ENCODE measurements at regions not wholly inside any gene's neighbourhood (a gene's known extent, or its start where the extent isn't known, plus 50 kb on each side); places are given as distances from the start of the nearest gene placed in this dataset.

DNA sequence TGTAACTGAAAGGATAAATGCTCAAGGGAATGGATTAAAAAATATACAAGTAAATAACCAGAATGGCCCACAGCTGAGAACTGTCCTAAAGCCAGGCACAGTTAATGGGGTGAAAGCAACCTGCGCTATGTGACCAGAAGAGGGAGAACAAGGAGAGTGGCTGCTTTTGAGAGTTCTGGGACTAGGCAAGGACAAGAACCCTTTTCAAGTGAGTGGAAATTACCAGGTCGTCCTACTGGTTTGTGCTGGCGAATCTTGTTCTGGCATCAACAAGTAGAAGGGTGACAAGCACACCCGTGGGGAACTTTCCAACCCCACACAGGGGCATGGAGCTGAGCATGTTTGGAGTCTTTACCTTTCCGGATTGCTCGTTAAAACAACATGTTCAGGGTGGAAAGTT is 82.8 kb downstream of the TMEM17 start:
- Histone ChIP-seq H3K23ac (ENCODE audit: low read length) (no peak overlapping the region), H2AK5ac (ENCODE audit: low read length) (no peak overlapping the region), H4K8ac (ENCODE audit: low read depth, low read length) (no peak overlapping the region), H3K56ac (ENCODE audit: low read length) (no peak overlapping the region), H3K18ac (ENCODE audit: low read length) (no peak overlapping the region), H3K27me3 (ENCODE audit: insufficient read depth, low read length, poor library complexity) (no peaks in the 10 kb centered on the region), H2BK5ac (ENCODE audit: low read length) (no peak overlapping the region), H3K4me2 (ENCODE audit: low read length) (no peak overlapping the region), H3K79me1 (ENCODE audit: low read length) (no peaks in the 10 kb centered on the region), H2BK15ac (replicated peaks; ENCODE audit: low read depth) (no peak overlapping the region), H3K4me1 (ENCODE audit: control insufficient read depth, low read depth, low read length) (no peaks in the 10 kb centered on the region), H2BK120ac (ENCODE audit: low read depth, low read length) (no peak overlapping the region), H3K4ac (ENCODE audit: low read depth, low read length) (no peak overlapping the region), H3K79me2 (ENCODE audit: control insufficient read depth, insufficient read depth, low read length) (no peaks in the 10 kb centered on the region), H3K36me3 (ENCODE audit: control insufficient read depth, insufficient read depth, low read length) (no peaks in the 10 kb centered on the region), H4K5ac (ENCODE audit: low read length) (no peak overlapping the region), H3K4me3 (ENCODE audit: low read length) (no peak overlapping the region), H3K27ac (ENCODE audit: low read depth, low read length) (no peak overlapping the region), H3K9ac (ENCODE audit: low read length) (no peak overlapping the region)
- DNase-seq = peak; percentile 69
- no CpG with 5 or more reads among the region's 6 CpGs for WGBS (ENCODE audit: extremely low coverage, insufficient coverage, low lambda C conversion rate)

DNA sequence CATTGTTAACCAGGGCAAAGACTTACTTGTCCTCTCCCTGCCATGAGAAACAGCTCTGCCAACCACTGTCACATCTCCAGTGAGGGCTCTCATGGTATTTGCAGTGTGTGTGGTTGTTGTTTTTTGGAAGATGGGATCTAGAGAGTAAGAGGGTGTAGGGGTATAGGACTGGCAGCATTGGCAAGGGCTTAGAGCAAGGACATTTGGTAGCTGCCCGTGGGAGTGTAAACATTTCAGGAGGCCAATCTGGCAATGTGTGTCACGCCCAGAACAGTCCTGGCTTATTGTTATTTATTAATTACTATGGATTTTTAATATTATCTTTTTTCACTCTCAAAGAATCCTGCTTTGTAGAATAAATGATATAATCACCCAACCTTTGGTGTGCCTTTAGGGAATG is 90.5 kb downstream of the TMEM17 start:
- WGBS (ENCODE audit: extremely low coverage, insufficient coverage, low lambda C conversion rate) = no CpG with 5 or more reads among the region's 2 CpGs
- Histone ChIP-seq H4K8ac (ENCODE audit: low read depth, low read length) (no peak overlapping the region), H3K4me3 (ENCODE audit: low read length) (no peak overlapping the region), H2BK15ac (replicated peaks; ENCODE audit: low read depth) (no peak overlapping the region), H2BK120ac (ENCODE audit: low read depth, low read length) (no peak overlapping the region), H4K5ac (ENCODE audit: low read length) (no peak overlapping the region), H3K4ac (ENCODE audit: low read depth, low read length) (no peak overlapping the region), H3K27ac (ENCODE audit: low read depth, low read length) (no peak overlapping the region), H3K79me1 (ENCODE audit: low read length) (no peaks in the 10 kb centered on the region), H3K79me2 (ENCODE audit: control insufficient read depth, insufficient read depth, low read length) (no peaks in the 10 kb centered on the region), H3K18ac (ENCODE audit: low read length) (no peak overlapping the region), H2AK5ac (ENCODE audit: low read length) (no peak overlapping the region), H3K56ac (ENCODE audit: low read length) (no peak overlapping the region), H3K4me2 (ENCODE audit: low read length) (no peak overlapping the region), H3K27me3 (ENCODE audit: insufficient read depth, low read length, poor library complexity) (no peaks in the 10 kb centered on the region), H3K9ac (ENCODE audit: low read length) (no peak overlapping the region), H3K23ac (ENCODE audit: low read length) (no peak overlapping the region), H3K4me1 (ENCODE audit: control insufficient read depth, low read depth, low read length) (peaks cover 4% of the 10 kb centered on the region), H2BK5ac (ENCODE audit: low read length) (no peak overlapping the region), H3K36me3 (ENCODE audit: control insufficient read depth, insufficient read depth, low read length) (no peaks in the 10 kb centered on the region)
- DNase-seq = no peak

- no peak overlapping the region for H3K4me3 ChIP-seq (ENCODE audit: low read length)
- no peak overlapping the region for H2BK120ac ChIP-seq (ENCODE audit: low read depth, low read length)
- H3K79me1 ChIP-seq (ENCODE audit: low read length) = no peaks in the 10 kb centered on the region
- H3K27me3 ChIP-seq (ENCODE audit: insufficient read depth, low read length, poor library complexity) = no peaks in the 10 kb centered on the region
- H3K27ac ChIP-seq (ENCODE audit: low read depth, low read length) = no peak overlapping the region
- H2BK15ac ChIP-seq (replicated peaks; ENCODE audit: low read depth) = peak overlapping the region; percentile 79
- no peak overlapping the region for H2BK5ac ChIP-seq (ENCODE audit: low read length)
- no peaks in the 10 kb centered on the region for H3K79me2 ChIP-seq (ENCODE audit: control insufficient read depth, insufficient read depth, low read length)
- no peak for DNase-seq
- no peak overlapping the region for H3K4ac ChIP-seq (ENCODE audit: low read depth, low read length)
- no peak overlapping the region for H3K4me2 ChIP-seq (ENCODE audit: low read length)
- no peak overlapping the region for H3K18ac ChIP-seq (ENCODE audit: low read length)
- H3K23ac ChIP-seq (ENCODE audit: low read length) = no peak overlapping the region
- H2AK5ac ChIP-seq (ENCODE audit: low read length) = no peak overlapping the region
- WGBS (ENCODE audit: extremely low coverage, insufficient coverage, low lambda C conversion rate) = no CpG with 5 or more reads among the region's 4 CpGs
- no peak overlapping the region for H3K9ac ChIP-seq (ENCODE audit: low read length)
- H4K5ac ChIP-seq (ENCODE audit: low read length) = no peak overlapping the region
- H3K4me1 ChIP-seq (ENCODE audit: control insufficient read depth, low read depth, low read length) = peaks cover 4% of the 10 kb centered on the region
- H4K8ac ChIP-seq (ENCODE audit: low read depth, low read length) = no peak overlapping the region
- peak overlapping the region; percentile 25 for H3K56ac ChIP-seq (ENCODE audit: low read length)
- no peaks in the 10 kb centered on the region for H3K36me3 ChIP-seq (ENCODE audit: control insufficient read depth, insufficient read depth, low read length)
Observed at GRCh38 chr2:62415019-62415431, 91.0 kb downstream of the TMEM17 start.

DNA sequence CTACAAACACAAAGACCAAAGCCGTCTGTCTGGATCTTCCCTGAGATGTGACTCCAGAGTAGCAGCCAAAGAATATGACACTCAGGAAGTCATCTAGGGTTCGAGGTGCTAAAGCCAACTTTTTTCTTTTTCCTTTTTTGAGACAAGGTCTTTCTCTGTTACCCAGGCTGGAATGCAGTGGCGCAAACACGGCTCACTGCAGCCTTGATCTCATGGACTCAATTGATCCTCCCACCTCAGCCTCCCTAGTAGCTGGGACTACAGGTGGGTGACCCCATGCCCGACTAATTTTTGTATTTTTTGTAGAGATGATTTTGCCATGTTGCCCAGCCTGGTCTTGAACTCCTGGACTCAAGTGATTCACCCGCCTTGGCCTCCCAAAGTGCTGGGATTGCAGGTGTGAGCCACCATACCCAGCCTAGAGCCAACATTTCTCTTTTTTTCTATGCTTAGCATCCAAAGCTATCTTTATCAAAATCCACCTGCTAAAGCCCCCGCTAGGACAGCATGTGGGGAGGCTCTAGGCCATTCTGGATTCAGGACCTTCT is 92.8 kb downstream of the TMEM17 start:
- Histone ChIP-seq H2BK120ac (ENCODE audit: low read depth, low read length) (no peak overlapping the region), H3K36me3 (ENCODE audit: control insufficient read depth, insufficient read depth, low read length) (no peaks in the 10 kb centered on the region), H3K4me3 (ENCODE audit: low read length) (no peak overlapping the region), H2AK5ac (ENCODE audit: low read length) (no peak overlapping the region), H4K5ac (ENCODE audit: low read length) (no peak overlapping the region), H2BK15ac (replicated peaks; ENCODE audit: low read depth) (no peak overlapping the region), H3K4me2 (ENCODE audit: low read length) (no peak overlapping the region), H3K4me1 (ENCODE audit: control insufficient read depth, low read depth, low read length) (peaks cover 4% of the 10 kb centered on the region), H3K9ac (ENCODE audit: low read length) (no peak overlapping the region), H3K79me2 (ENCODE audit: control insufficient read depth, insufficient read depth, low read length) (no peaks in the 10 kb centered on the region), H4K8ac (ENCODE audit: low read depth, low read length) (no peak overlapping the region), H3K27me3 (ENCODE audit: insufficient read depth, low read length, poor library complexity) (no peaks in the 10 kb centered on the region), H3K56ac (ENCODE audit: low read length) (no peak overlapping the region), H3K18ac (ENCODE audit: low read length) (no peak overlapping the region), H2BK5ac (ENCODE audit: low read length) (no peak overlapping the region), H3K79me1 (ENCODE audit: low read length) (no peaks in the 10 kb centered on the region), H3K4ac (ENCODE audit: low read depth, low read length) (no peak overlapping the region), H3K27ac (ENCODE audit: low read depth, low read length) (no peak overlapping the region), H3K23ac (ENCODE audit: low read length) (no peak overlapping the region)
- no CpG with 5 or more reads among the region's 7 CpGs for WGBS (ENCODE audit: extremely low coverage, insufficient coverage, low lambda C conversion rate)
- DNase-seq = no peak

DNA sequence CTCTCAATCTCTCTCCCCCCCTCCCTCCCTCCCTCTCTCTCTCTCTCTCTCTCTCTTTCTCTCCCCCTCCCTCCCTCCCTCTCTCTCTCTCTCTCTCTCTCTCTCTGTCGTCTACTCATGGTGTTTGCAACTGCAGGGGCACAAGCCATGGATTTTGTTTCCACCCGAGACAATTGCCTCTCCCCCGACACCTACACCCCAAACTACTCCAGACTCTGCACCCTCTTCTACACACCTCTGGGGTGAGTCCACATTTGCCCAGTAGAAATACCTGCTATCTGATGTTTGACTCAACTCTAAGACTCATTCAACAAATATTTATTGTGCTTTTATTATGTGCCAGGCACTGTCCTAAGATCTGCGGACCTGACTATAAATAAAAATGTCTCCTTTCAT is 93.7 kb downstream of the TMEM17 start:
- no peak overlapping the region for H3K18ac ChIP-seq (ENCODE audit: low read length)
- H3K4me2 ChIP-seq (ENCODE audit: low read length) = no peak overlapping the region
- no peak overlapping the region for H3K23ac ChIP-seq (ENCODE audit: low read length)
- H4K8ac ChIP-seq (ENCODE audit: low read depth, low read length) = no peak overlapping the region
- no peak overlapping the region for H2BK15ac ChIP-seq (replicated peaks; ENCODE audit: low read depth)
- no peaks in the 10 kb centered on the region for H3K27me3 ChIP-seq (ENCODE audit: insufficient read depth, low read length, poor library complexity)
- peaks cover 4% of the 10 kb centered on the region for H3K4me1 ChIP-seq (ENCODE audit: control insufficient read depth, low read depth, low read length)
- H3K9ac ChIP-seq (ENCODE audit: low read length) = no peak overlapping the region
- no peak overlapping the region for H2BK5ac ChIP-seq (ENCODE audit: low read length)
- H2AK5ac ChIP-seq (ENCODE audit: low read length) = no peak overlapping the region
- no peak overlapping the region for H4K5ac ChIP-seq (ENCODE audit: low read length)
- no peak overlapping the region for H3K4me3 ChIP-seq (ENCODE audit: low read length)
- H3K56ac ChIP-seq (ENCODE audit: low read length) = no peak overlapping the region
- no peaks in the 10 kb centered on the region for H3K36me3 ChIP-seq (ENCODE audit: control insufficient read depth, insufficient read depth, low read length)
- no peak overlapping the region for H3K27ac ChIP-seq (ENCODE audit: low read depth, low read length)
- no peak overlapping the region for H2BK120ac ChIP-seq (ENCODE audit: low read depth, low read length)
- DNase-seq = no peak
- H3K79me1 ChIP-seq (ENCODE audit: low read length) = no peaks in the 10 kb centered on the region
- WGBS (ENCODE audit: extremely low coverage, insufficient coverage, low lambda C conversion rate) = no CpG with 5 or more reads among the region's 4 CpGs
- no peaks in the 10 kb centered on the region for H3K79me2 ChIP-seq (ENCODE audit: control insufficient read depth, insufficient read depth, low read length)
- no peak overlapping the region for H3K4ac ChIP-seq (ENCODE audit: low read depth, low read length)

DNA sequence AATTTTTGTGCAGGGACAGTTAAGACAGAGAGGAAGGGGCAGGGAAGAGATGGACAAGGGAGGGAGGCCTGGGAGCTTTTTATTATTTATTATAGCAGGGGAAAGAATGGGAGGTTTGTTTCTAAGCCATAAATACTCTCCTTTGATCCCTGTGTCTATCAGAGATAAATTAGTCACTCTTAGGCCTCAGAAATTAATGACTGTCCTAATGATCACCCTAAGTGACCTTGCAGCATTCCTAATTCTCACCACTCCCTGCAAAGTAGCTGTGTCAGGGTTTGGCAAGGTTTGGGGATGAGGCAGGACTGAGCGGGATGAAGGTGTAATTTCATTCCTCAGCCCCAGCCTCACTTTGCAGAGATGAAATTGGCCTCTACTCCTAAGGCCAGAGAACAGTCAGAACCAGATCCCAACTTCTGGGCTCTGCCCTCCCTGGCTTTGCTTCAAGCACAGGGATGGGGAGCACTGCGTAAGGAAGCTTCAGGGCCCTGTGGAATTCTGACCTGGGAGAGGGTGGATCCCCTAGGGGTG is 95.0 kb downstream of the TMEM17 start:
- Histone ChIP-seq H3K18ac (ENCODE audit: low read length) (peak overlapping the region; percentile 69), H2BK15ac (replicated peaks; ENCODE audit: low read depth) (no peak overlapping the region), H2AK5ac (ENCODE audit: low read length) (no peak overlapping the region), H3K4me2 (ENCODE audit: low read length) (no peak overlapping the region), H3K4me1 (ENCODE audit: control insufficient read depth, low read depth, low read length) (peaks cover 4% of the 10 kb centered on the region), H3K23ac (ENCODE audit: low read length) (no peak overlapping the region), H3K56ac (ENCODE audit: low read length) (peak overlapping the region; percentile 86), H3K79me1 (ENCODE audit: low read length) (no peaks in the 10 kb centered on the region), H2BK5ac (ENCODE audit: low read length) (peak overlapping the region; percentile 55), H3K4me3 (ENCODE audit: low read length) (no peak overlapping the region), H2BK120ac (ENCODE audit: low read depth, low read length) (peak overlapping the region; percentile 28), H3K27me3 (ENCODE audit: insufficient read depth, low read length, poor library complexity) (no peaks in the 10 kb centered on the region), H3K9ac (ENCODE audit: low read length) (peak overlapping the region; percentile 23), H3K27ac (ENCODE audit: low read depth, low read length) (peak overlapping the region; percentile 72), H4K8ac (ENCODE audit: low read depth, low read length) (no peak overlapping the region), H3K4ac (ENCODE audit: low read depth, low read length) (no peak overlapping the region), H4K5ac (ENCODE audit: low read length) (no peak overlapping the region), H3K36me3 (ENCODE audit: control insufficient read depth, insufficient read depth, low read length) (no peaks in the 10 kb centered on the region), H3K79me2 (ENCODE audit: control insufficient read depth, insufficient read depth, low read length) (no peaks in the 10 kb centered on the region)
- WGBS (ENCODE audit: extremely low coverage, insufficient coverage, low lambda C conversion rate) = no CpG with 5 or more reads among the region's 2 CpGs
- peak; percentile 57 for DNase-seq
